ENCODE measurements at regions not wholly inside any gene's neighbourhood (a gene's known extent, or its start where the extent isn't known, plus 50 kb on each side); places are given as distances from the start of the nearest gene placed in this dataset.
"Not testable (repeated sequence)": the region's sequence is repeated elsewhere in the genome, so short reads cannot be mapped to it uniquely, and the experiment has no call there.

DNA sequence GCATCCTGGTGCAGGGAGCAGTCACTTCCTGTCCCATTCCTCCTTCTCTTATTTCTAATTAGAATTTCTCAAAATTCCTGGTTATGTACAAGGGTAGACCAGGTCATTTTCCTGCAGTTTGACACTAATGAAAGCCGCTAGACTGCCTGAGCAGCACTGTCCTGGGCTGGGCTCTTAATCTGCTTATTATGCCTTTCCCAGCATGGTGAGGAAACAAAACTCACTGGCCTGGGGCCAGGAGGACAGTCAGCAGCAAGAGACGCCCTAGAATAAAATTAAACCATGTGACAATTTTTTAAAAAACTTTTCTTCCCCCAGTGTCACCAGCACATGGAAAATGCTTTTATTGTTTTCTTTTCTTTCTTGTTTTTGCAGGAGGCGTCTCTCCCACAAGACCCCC is 647.5 kb downstream of the TYW1 start:
- Histone ChIP-seq H3K9ac (ENCODE audit: low read length) (no peak overlapping the region), H3K4me3 (ENCODE audit: low read length) (no peak overlapping the region), H3K9me3 (ENCODE audit: control insufficient read depth, low read length) (no peaks in the 10 kb centered on the region), H3K4me1 (ENCODE audit: control insufficient read depth, insufficient read depth, low read length) (no peaks in the 10 kb centered on the region), H3K27me3 (ENCODE audit: control insufficient read depth, insufficient read depth, low read length) (no peaks in the 10 kb centered on the region), H3K36me3 (ENCODE audit: control insufficient read depth, insufficient read depth, low read length) (no peaks in the 10 kb centered on the region)

DNA sequence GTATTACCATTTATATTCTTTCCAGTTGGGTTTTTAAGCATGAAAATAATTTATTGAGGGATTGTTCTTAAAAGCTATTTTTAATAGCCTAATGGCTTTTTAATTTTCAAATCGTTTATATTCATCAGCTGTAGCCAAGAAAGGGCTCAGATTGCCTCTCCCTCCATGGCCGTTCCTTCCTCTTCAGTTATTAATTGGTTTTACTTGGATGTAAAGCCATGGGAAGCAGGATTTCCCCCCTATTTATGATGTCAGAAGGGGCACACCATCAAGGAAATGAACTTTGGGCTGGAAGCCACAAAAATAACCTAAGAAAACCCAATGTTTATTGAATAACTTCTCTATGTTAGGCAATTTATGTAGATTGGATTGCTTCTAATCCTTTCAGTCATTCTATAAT is 656.3 kb downstream of the TYW1 start:
- Histone ChIP-seq H3K36me3 (ENCODE audit: control insufficient read depth, insufficient read depth, low read length) (no peaks in the 10 kb centered on the region), H3K27me3 (ENCODE audit: control insufficient read depth, insufficient read depth, low read length) (no peaks in the 10 kb centered on the region), H3K9me3 (ENCODE audit: control insufficient read depth, low read length) (no peaks in the 10 kb centered on the region), H3K4me3 (ENCODE audit: low read length) (no peak overlapping the region), H3K9ac (ENCODE audit: low read length) (no peak overlapping the region), H3K4me1 (ENCODE audit: control insufficient read depth, insufficient read depth, low read length) (no peaks in the 10 kb centered on the region)

DNA sequence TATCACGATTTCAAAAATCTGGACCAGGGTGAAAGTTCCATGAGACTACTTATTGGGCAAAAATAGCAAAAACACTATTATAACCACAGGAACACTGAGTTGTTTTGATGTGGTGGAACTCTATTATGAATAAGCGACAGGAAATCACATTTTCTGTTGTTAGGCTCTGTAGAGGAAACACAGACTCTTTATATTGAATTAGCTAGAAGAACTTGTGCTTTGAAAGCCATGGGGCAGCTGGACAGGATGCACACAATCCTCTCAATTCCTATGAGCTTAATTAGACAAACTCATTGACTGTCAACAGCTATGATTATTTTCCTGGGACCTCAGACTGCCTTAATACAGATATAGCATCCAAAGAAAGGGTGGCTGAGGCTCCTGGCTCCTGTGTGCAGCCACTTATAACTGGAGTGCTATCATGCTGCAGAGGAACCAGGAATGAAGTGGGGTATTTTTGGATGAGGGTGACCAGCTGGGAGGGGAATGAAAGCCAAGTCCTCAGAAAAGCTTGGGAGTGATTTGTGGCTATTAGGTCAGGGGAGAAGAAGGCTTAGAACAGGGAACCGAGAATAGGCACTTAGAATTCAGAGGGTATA is 657.3 kb downstream of the TYW1 start:
- Histone ChIP-seq H3K36me3 (ENCODE audit: control insufficient read depth, insufficient read depth, low read length) (no peaks in the 10 kb centered on the region), H3K4me3 (ENCODE audit: low read length) (no peak overlapping the region), H3K4me1 (ENCODE audit: control insufficient read depth, insufficient read depth, low read length) (no peaks in the 10 kb centered on the region), H3K9ac (ENCODE audit: low read length) (no peak overlapping the region), H3K27me3 (ENCODE audit: control insufficient read depth, insufficient read depth, low read length) (no peaks in the 10 kb centered on the region), H3K9me3 (ENCODE audit: control insufficient read depth, low read length) (no peaks in the 10 kb centered on the region)

DNA sequence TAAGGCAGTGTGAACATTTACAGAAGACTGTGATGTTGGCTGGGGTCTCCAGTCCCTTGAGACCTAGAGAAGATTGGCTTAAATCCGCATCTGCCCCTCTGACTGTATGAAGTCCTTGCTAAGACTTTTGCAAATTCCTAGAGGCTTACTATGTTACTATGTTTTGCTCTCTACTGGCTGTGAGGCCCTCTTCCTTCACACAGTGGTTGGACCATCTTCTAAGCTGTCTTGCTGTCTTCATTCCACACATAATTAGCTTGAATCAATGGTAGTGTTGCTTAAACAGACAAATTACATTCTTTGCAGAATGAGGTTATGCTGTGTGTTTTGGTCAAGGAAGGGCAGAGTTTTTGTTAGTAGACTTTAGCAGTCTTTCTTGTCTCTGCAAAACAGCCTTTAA is 658.0 kb downstream of the TYW1 start:
- Histone ChIP-seq H3K36me3 (ENCODE audit: control insufficient read depth, insufficient read depth, low read length) (no peaks in the 10 kb centered on the region), H3K4me1 (ENCODE audit: control insufficient read depth, insufficient read depth, low read length) (no peaks in the 10 kb centered on the region), H3K9me3 (ENCODE audit: control insufficient read depth, low read length) (no peaks in the 10 kb centered on the region), H3K27me3 (ENCODE audit: control insufficient read depth, insufficient read depth, low read length) (no peaks in the 10 kb centered on the region), H3K9ac (ENCODE audit: low read length) (no peak overlapping the region), H3K4me3 (ENCODE audit: low read length) (no peak overlapping the region)

DNA sequence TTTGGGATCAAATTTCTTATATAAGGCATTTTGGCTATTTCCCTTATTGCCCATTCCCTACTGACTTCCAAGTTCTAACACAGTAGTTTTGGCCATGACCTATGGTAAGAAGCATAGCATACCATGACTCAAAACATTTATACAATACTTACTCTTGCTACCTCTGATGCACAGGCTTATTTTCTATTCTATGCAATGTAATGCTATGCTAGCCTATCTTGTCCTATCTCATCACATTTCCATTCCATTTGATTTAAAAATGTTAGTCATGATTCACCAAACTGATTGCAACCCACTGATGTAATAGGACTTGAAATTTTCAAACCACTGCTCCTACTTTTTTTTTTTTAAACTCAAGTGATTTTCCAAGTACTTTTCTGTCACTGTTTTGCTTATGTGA is 658.5 kb downstream of the TYW1 start:
- no peaks in the 10 kb centered on the region for H3K4me1 ChIP-seq (ENCODE audit: control insufficient read depth, insufficient read depth, low read length)
- no peak overlapping the region for H3K4me3 ChIP-seq (ENCODE audit: low read length)
- H3K9me3 ChIP-seq (ENCODE audit: control insufficient read depth, low read length): no peaks in the 10 kb centered on the region
- H3K27me3 ChIP-seq (ENCODE audit: control insufficient read depth, insufficient read depth, low read length): no peaks in the 10 kb centered on the region
- H3K9ac ChIP-seq (ENCODE audit: low read length): no peak overlapping the region
- no peaks in the 10 kb centered on the region for H3K36me3 ChIP-seq (ENCODE audit: control insufficient read depth, insufficient read depth, low read length)

DNA sequence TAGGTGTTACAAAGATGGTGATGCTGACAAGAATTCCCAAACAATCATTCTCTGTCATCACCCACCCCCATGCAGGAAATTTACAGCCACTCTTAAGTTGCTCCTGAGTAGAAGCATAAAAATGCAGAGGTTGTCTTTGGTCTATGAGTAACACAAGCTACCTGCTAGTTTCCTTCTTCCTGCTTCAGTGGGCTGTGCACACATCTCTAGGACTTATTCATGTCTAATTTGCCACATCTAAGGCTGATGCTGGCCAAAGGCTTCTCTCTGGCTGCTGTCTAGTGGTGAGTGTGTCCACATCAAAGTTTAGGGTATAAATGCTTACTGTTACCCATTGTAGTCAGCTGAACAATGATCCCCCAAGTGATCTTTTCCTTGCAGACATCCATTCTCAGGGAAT is 662.5 kb downstream of the TYW1 start:
- no peak overlapping the region for H3K4me3 ChIP-seq (ENCODE audit: low read length)
- no peaks in the 10 kb centered on the region for H3K4me1 ChIP-seq (ENCODE audit: control insufficient read depth, insufficient read depth, low read length)
- H3K9me3 ChIP-seq (ENCODE audit: control insufficient read depth, low read length): no peaks in the 10 kb centered on the region
- no peak overlapping the region for H3K9ac ChIP-seq (ENCODE audit: low read length)
- no peaks in the 10 kb centered on the region for H3K27me3 ChIP-seq (ENCODE audit: control insufficient read depth, insufficient read depth, low read length)
- no peaks in the 10 kb centered on the region for H3K36me3 ChIP-seq (ENCODE audit: control insufficient read depth, insufficient read depth, low read length)

DNA sequence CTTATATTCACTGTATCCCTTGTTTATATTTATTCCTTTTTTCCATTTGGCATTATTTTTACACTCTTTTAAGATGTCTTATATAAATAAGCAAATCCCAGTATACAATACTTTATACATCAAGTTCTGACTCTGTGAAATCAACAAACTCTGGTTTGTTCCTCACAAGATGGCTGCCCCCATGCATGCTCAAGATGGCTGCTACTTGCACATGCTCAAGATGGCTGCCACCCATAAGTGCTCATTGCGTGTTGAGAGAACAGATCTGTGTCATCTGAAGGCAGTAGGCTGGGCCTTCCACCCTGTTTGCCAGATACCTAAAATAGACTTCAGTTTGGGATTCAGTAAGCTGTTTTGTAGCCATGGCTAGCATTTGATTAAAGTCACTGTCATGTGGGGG is 666.2 kb downstream of the TYW1 start:
- H3K9ac ChIP-seq (ENCODE audit: low read length): no peak overlapping the region
- H3K27me3 ChIP-seq (ENCODE audit: control insufficient read depth, insufficient read depth, low read length): no peaks in the 10 kb centered on the region
- H3K9me3 ChIP-seq (ENCODE audit: control insufficient read depth, low read length): no peaks in the 10 kb centered on the region
- H3K4me1 ChIP-seq (ENCODE audit: control insufficient read depth, insufficient read depth, low read length): no peaks in the 10 kb centered on the region
- H3K36me3 ChIP-seq (ENCODE audit: control insufficient read depth, insufficient read depth, low read length): no peaks in the 10 kb centered on the region
- H3K4me3 ChIP-seq (ENCODE audit: low read length): no peak overlapping the region

DNA sequence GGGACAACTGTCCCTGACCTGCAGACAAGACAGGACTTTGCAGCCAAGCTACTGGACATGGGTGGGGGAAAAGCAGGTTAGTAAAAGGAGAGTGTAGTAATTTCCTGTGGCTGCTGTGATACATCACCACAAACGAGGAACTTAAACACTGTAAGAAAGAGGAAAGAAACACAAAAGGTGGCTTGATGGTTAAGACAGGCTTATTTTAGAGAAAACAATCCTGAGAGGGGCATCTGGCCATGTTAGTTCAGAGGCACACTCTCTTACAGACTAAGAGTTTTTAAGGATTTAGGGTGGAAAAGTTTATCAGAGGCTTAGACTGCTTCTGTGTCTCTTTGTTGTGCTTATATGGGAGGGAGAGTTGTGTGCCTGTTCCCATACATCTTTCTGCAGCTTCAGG is 667.0 kb downstream of the TYW1 start:
- H3K27me3 ChIP-seq (ENCODE audit: control insufficient read depth, insufficient read depth, low read length): no peaks in the 10 kb centered on the region
- H3K9ac ChIP-seq (ENCODE audit: low read length): no peak overlapping the region
- H3K9me3 ChIP-seq (ENCODE audit: control insufficient read depth, low read length): no peaks in the 10 kb centered on the region
- H3K36me3 ChIP-seq (ENCODE audit: control insufficient read depth, insufficient read depth, low read length): no peaks in the 10 kb centered on the region
- H3K4me1 ChIP-seq (ENCODE audit: control insufficient read depth, insufficient read depth, low read length): no peaks in the 10 kb centered on the region
- no peak overlapping the region for H3K4me3 ChIP-seq (ENCODE audit: low read length)

DNA sequence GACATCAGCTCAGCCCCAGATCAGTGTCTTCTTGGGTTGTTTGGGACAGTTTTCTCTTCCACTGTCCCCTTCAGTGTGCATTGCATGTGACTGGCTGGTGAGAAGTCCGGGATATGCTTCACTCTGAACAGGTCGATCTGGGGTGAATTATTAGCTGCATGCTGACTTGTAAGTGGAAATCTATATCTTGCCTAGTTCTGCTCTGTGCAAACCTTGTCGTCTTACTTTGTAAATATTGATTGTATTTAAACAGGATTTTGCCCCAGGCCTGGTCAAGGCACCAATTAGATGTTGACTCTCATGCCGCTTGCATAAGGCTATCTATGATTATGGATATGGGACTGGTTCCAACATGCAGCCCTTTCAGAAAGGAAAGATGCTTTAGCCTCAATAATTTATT is 669.7 kb downstream of the TYW1 start:
- not testable (repeated sequence) for H3K9me3 ChIP-seq (ENCODE audit: control insufficient read depth, low read length); H3K9ac ChIP-seq (ENCODE audit: low read length); H3K36me3 ChIP-seq (ENCODE audit: control insufficient read depth, insufficient read depth, low read length); H3K4me3 ChIP-seq (ENCODE audit: low read length); H3K27me3 ChIP-seq (ENCODE audit: control insufficient read depth, insufficient read depth, low read length); H3K4me1 ChIP-seq (ENCODE audit: control insufficient read depth, insufficient read depth, low read length)

DNA sequence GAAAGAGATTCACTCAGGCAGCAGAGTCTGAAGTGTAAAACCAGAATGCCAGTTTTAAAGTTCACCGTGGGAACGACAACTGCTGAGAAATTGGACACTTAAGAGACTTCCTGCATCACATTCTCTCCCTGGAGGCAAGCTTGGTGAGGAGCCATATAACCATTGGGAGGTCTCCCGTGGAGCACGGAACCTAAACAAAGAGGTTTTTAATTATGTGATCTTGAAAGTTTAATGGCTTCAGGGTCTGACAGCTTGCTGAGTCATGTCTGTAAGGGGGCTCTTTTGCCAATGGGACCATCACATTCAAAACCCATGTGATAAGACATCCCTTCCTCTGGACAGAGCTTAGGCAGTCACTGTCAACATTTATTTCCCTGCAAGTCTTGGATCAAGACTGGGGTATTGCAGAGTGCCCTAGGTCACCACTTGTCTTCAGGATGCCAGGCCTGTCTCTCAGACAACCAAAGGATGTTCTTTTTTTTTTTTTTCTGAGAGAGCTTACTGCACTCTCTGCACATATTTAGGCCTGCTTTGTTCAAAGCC is 674.4 kb downstream of the TYW1 start:
- no peaks in the 10 kb centered on the region for H3K4me1 ChIP-seq (ENCODE audit: control insufficient read depth, insufficient read depth, low read length)
- H3K9me3 ChIP-seq (ENCODE audit: control insufficient read depth, low read length): no peaks in the 10 kb centered on the region
- no peaks in the 10 kb centered on the region for H3K36me3 ChIP-seq (ENCODE audit: control insufficient read depth, insufficient read depth, low read length)
- no peak overlapping the region for H3K4me3 ChIP-seq (ENCODE audit: low read length)
- no peak overlapping the region for H3K9ac ChIP-seq (ENCODE audit: low read length)
- H3K27me3 ChIP-seq (ENCODE audit: control insufficient read depth, insufficient read depth, low read length): no peaks in the 10 kb centered on the region

DNA sequence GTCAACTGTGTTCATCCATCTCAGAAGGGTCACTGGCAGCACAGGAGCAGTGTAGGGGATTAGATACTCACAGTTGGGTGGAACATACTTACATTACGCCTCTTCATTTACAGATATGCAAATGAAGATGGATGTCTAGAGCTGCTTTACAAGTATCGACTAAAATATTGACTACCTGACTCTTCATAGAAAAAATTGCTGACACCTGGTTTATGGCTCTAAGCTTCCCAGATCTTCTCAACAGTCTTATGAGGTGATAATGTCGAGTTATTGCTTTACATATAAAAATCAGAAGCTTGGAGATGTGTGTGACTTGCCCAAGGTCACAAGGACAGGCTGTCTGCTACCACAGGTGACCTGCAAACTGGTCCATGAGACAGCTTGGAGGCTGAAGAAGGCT is 677.2 kb downstream of the TYW1 start:
- no peaks in the 10 kb centered on the region for H3K36me3 ChIP-seq (ENCODE audit: control insufficient read depth, insufficient read depth, low read length)
- no peak overlapping the region for H3K4me3 ChIP-seq (ENCODE audit: low read length)
- no peaks in the 10 kb centered on the region for H3K4me1 ChIP-seq (ENCODE audit: control insufficient read depth, insufficient read depth, low read length)
- no peaks in the 10 kb centered on the region for H3K27me3 ChIP-seq (ENCODE audit: control insufficient read depth, insufficient read depth, low read length)
- H3K9ac ChIP-seq (ENCODE audit: low read length): no peak overlapping the region
- H3K9me3 ChIP-seq (ENCODE audit: control insufficient read depth, low read length): no peaks in the 10 kb centered on the region

DNA sequence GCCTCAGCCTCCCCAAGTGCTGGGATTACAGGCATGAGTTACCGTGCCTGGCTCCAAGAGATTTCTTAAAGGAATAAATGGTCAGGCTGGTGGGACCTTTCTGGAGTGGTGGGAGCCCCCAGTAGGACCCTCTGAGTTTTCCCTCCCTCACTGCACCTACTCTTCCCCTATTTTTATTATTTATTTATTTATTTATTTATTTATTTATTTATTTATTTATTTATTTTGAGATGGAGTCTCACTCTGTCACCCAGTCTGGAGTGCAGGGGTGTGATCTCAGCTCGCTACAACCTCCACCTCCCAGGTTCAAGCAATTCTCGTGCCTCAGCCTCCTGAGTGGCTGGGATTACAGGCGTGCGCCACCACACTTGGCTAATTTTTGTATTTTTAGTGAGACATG is 678.2 kb downstream of the TYW1 start:
- not testable (repeated sequence) for H3K27me3 ChIP-seq (ENCODE audit: control insufficient read depth, insufficient read depth, low read length); H3K36me3 ChIP-seq (ENCODE audit: control insufficient read depth, insufficient read depth, low read length); H3K4me3 ChIP-seq (ENCODE audit: low read length); H3K9ac ChIP-seq (ENCODE audit: low read length); H3K9me3 ChIP-seq (ENCODE audit: control insufficient read depth, low read length); H3K4me1 ChIP-seq (ENCODE audit: control insufficient read depth, insufficient read depth, low read length)

DNA sequence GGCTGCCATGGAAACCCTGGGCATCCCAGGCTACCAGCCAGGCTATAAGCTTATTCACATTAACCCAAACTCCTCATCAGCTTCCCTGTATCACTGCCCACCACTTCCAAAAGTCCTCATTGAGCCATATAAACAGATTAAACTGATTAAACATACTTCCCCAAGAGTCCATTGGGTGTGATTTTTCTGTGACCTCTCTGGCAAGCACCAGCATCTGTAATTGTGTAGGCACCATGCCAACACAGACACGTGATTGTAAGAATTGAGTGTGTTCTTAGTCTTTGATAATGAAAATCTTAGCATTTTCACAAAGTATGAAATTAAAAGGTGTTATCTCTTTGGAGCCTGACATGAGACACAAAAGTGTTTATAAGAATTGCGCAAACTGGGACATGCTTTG is 679.3 kb downstream of the TYW1 start:
- Histone ChIP-seq H3K4me3 (ENCODE audit: low read length) (no peak overlapping the region), H3K36me3 (ENCODE audit: control insufficient read depth, insufficient read depth, low read length) (no peaks in the 10 kb centered on the region), H3K9me3 (ENCODE audit: control insufficient read depth, low read length) (no peaks in the 10 kb centered on the region), H3K9ac (ENCODE audit: low read length) (no peak overlapping the region), H3K27me3 (ENCODE audit: control insufficient read depth, insufficient read depth, low read length) (no peaks in the 10 kb centered on the region), H3K4me1 (ENCODE audit: control insufficient read depth, insufficient read depth, low read length) (no peaks in the 10 kb centered on the region)
